ENCODE measurements at regions not wholly inside any gene's neighbourhood (a gene's known extent, or its start where the extent isn't known, plus 50 kb on each side); places are given as distances from the start of the nearest gene placed in this dataset.
"Not testable (repeated sequence)": the region's sequence is repeated elsewhere in the genome, so short reads cannot be mapped to it uniquely, and the experiment has no call there.

- ATAC-seq = no peak
- no peak for DNase-seq
Observed at GRCh38 chr1:218494449-218494852, 149.3 kb downstream of the TGFB2 start.

- ATAC-seq (no peak), DNase-seq (no peak)
Observed at GRCh38 chr1:218495931-218496330, 150.8 kb downstream of the TGFB2 start.

GRCh38 chr1:218496561-218496960 is 151.4 kb downstream of the TGFB2 start:
- no peak for DNase-seq

GRCh38 chr1:218498056-218498938 is 153.2 kb downstream of the TGFB2 start:
- no peak for ATAC-seq
- DNase-seq = no peak

More at GRCh38 chr1:218496561-218496960, 151.4 kb downstream of the TGFB2 start:
- no peak for ATAC-seq

GRCh38 chr1:218499011-218499691 is 154.0 kb downstream of the TGFB2 start:
- no peak for ATAC-seq
- no peak for DNase-seq

- DNase-seq (no peak), ATAC-seq (no peak)
Observed at GRCh38 chr1:218499911-218500310, 154.8 kb downstream of the TGFB2 start.

GRCh38 chr1:218501161-218501560 is 156.0 kb downstream of the TGFB2 start:
- DNase-seq (no peak), ATAC-seq (no peak)

GRCh38 chr1:218502383-218502782 is 157.2 kb downstream of the TGFB2 start:
- no peak for DNase-seq
- ATAC-seq = no peak

- no peak for ATAC-seq
Observed at GRCh38 chr1:218503102-218503501, 158.0 kb downstream of the TGFB2 start.

GRCh38 chr1:218507355-218508002 is 162.3 kb downstream of the TGFB2 start:
- DNase-seq = no peak
- no peak for ATAC-seq

More at GRCh38 chr1:218503102-218503501, 158.0 kb downstream of the TGFB2 start:
- DNase-seq = no peak

GRCh38 chr1:218510153-218510772 is 165.1 kb downstream of the TGFB2 start:
- ATAC-seq (no peak), DNase-seq (no peak)

- ATAC-seq = no peak
- DNase-seq = no peak
Observed at GRCh38 chr1:218513328-218513727, 168.2 kb downstream of the TGFB2 start.

GRCh38 chr1:218514689-218515088 is 169.6 kb downstream of the TGFB2 start:
- ATAC-seq (no peak), DNase-seq (no peak)

GRCh38 chr1:218516526-218516925 is 171.4 kb downstream of the TGFB2 start:
- DNase-seq (no peak), ATAC-seq (no peak)

GRCh38 chr1:218517459-218517858 is 172.3 kb downstream of the TGFB2 start:
- ATAC-seq (no peak), DNase-seq (no peak)

- ATAC-seq (no peak), DNase-seq (no peak)
Observed at GRCh38 chr1:218518216-218518740, 173.1 kb downstream of the TGFB2 start.

- not testable (repeated sequence) for ATAC-seq, DNase-seq
Observed at GRCh38 chr1:218520646-218521045, 175.5 kb downstream of the TGFB2 start.

GRCh38 chr1:218521414-218522169 is 176.5 kb downstream of the TGFB2 start:
- ATAC-seq (no peak), DNase-seq (peak; percentile 65)

GRCh38 chr1:218524526-218524925 is 179.4 kb downstream of the TGFB2 start:
- DNase-seq (no peak), ATAC-seq (no peak)

- no peak for DNase-seq
- ATAC-seq = no peak
Observed at GRCh38 chr1:218525031-218525430, 179.9 kb downstream of the TGFB2 start.

GRCh38 chr1:218525451-218526197 is 180.5 kb downstream of the TGFB2 start:
- DNase-seq (no peak), ATAC-seq (no peak)
